ENCODE measurements at regions not wholly inside any gene's neighbourhood (a gene's known extent, or its start where the extent isn't known, plus 50 kb on each side); places are given as distances from the start of the nearest gene placed in this dataset.
"Not testable (repeated sequence)": the region's sequence is repeated elsewhere in the genome, so short reads cannot be mapped to it uniquely, and the experiment has no call there.

GRCh38 chr6:27119329-27119728 lies 128.2 kb upstream of the PRSS16 start:
- TF ChIP-seq, protein P1, sequence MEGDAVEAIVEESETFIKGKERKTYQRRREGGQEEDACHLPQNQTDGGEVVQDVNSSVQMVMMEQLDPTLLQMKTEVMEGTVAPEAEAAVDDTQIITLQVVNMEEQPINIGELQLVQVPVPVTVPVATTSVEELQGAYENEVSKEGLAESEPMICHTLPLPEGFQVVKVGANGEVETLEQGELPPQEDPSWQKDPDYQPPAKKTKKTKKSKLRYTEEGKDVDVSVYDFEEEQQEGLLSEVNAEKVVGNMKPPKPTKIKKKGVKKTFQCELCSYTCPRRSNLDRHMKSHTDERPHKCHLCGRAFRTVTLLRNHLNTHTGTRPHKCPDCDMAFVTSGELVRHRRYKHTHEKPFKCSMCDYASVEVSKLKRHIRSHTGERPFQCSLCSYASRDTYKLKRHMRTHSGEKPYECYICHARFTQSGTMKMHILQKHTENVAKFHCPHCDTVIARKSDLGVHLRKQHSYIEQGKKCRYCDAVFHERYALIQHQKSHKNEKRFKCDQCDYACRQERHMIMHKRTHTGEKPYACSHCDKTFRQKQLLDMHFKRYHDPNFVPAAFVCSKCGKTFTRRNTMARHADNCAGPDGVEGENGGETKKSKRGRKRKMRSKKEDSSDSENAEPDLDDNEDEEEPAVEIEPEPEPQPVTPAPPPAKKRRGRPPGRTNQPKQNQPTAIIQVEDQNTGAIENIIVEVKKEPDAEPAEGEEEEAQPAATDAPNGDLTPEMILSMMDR (IDR thresholded peaks at IDR 0.05; ENCODE audit: control insufficient read depth, extremely low read depth, insufficient read depth), result no peak
- DNase-seq (ENCODE audit: low read depth), result no peak

GRCh38 chr6:27119761-27120160 lies 127.7 kb upstream of the PRSS16 start:
- DNase-seq (ENCODE audit: low read depth), result no peak
- no peak overlapping the region for H3K4me3 ChIP-seq (ENCODE audit: low read depth, low read length)
- TF ChIP-seq, protein P1 (IDR thresholded peaks at IDR 0.05; ENCODE audit: control insufficient read depth, extremely low read depth, insufficient read depth), result no peak

More at GRCh38 chr6:27119329-27119728, 128.2 kb upstream of the PRSS16 start:
- no peak overlapping the region for H3K4me3 ChIP-seq (ENCODE audit: low read depth, low read length)

- TF ChIP-seq, protein P1 (IDR thresholded peaks at IDR 0.05; ENCODE audit: control insufficient read depth, extremely low read depth, insufficient read depth), result no peak
- H3K4me3 ChIP-seq (ENCODE audit: low read depth, low read length), result no peak overlapping the region
- no peak for DNase-seq (ENCODE audit: low read depth)
These were observed 125.9 kb upstream of the PRSS16 start for GRCh38 chr6:27121640-27122039.

DNA sequence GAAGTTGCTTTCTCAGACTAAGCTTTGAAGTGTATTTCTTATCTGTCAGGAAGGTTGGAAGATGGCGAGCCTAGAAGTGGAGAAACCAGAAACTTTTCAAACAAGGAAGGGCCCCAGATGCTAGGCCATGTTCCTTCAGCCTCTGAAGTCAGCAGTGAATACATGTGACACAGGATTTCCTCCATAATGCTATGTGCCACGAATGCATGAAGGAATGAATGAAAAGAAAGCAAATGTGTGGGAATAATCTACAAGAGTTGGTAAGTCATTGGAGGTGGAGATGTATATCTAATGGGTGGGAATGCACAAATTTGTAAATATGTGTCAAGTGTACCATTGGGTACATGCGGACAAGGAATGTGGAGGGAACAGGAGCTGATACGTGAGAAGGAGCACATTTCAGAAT lies 123.2 kb upstream of the PRSS16 start:
- no peak overlapping the region for H3K4me3 ChIP-seq (ENCODE audit: low read depth, low read length)
- DNase-seq (ENCODE audit: low read depth), result no peak
- TF ChIP-seq, protein P1 (IDR thresholded peaks at IDR 0.05; ENCODE audit: control insufficient read depth, extremely low read depth, insufficient read depth), result no peak

- TF ChIP-seq, protein P1 (IDR thresholded peaks at IDR 0.05; ENCODE audit: control insufficient read depth, extremely low read depth, insufficient read depth), result no peak
- DNase-seq (ENCODE audit: low read depth), result no peak
- no peak overlapping the region for H3K4me3 ChIP-seq (ENCODE audit: low read depth, low read length)
These were observed 121.3 kb upstream of the PRSS16 start for GRCh38 chr6:27126046-27126814.

DNA sequence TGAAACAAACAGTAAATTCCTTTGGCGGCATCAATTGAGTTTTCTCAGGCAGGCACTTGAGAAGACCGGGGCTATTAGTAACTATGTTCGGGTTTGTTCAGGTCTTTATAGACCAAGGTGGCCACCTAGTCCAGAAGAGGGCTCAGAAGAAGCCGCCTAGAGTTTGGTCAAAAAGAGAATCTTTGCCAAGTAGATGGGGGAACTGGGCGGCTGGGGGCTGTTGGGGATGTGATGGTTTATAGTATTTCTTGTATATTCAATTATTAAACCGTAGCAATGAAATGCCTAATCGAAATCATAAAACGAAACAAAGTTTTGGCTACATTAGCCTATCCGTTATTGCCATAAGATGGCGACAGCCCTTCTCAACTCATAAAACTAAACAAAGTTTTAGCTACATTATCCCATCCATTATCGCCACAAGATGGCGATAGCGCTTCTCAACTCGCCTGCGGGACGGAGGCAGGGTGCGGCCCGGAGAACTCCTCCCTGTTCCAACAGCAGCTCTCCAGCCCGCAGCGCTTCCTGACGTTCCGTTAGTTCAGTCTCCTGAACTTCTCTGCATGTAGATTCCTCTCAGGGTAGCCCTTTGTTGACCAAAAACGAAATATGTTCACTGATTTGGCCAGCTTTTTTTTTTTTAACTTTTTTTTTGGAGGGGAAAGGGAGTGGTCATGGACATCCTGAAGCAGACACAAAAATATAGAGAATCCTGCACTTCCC lies 120.5 kb upstream of the PRSS16 start:
- TF ChIP-seq, protein P1 (IDR thresholded peaks at IDR 0.05; ENCODE audit: control insufficient read depth, extremely low read depth, insufficient read depth), result peak; percentile 95
- peak overlapping the region; percentile 14; the same call in 1 of the 2 replicates for H3K4me3 ChIP-seq (ENCODE audit: low read depth, low read length)
- DNase-seq (ENCODE audit: low read depth), result peak; percentile 81

DNA sequence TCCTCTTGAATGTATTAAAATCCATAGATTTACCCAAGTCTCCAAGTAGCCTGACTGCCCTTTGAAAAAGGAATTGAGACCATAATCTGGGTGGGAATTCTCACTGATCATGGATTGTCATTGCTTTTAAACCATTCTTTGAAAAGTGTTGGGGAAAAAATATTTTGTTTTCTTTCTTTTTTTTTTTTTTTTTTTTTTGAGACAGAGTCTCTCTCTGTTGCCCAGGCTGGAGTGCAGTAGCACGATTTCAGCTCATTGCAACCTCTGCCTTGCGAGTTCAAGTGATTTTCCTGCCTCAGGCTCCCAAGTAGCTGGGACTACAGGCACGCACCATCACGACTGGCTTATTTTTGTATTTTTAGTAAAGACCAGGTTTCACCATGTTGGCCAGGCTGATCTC lies 119.6 kb upstream of the PRSS16 start:
- not testable (repeated sequence) for H3K4me3 ChIP-seq (ENCODE audit: low read depth, low read length); DNase-seq (ENCODE audit: low read depth)
